ENCODE measurements at regions not wholly inside any gene's neighbourhood (a gene's known extent, or its start where the extent isn't known, plus 50 kb on each side); places are given as distances from the start of the nearest gene placed in this dataset.

DNA sequence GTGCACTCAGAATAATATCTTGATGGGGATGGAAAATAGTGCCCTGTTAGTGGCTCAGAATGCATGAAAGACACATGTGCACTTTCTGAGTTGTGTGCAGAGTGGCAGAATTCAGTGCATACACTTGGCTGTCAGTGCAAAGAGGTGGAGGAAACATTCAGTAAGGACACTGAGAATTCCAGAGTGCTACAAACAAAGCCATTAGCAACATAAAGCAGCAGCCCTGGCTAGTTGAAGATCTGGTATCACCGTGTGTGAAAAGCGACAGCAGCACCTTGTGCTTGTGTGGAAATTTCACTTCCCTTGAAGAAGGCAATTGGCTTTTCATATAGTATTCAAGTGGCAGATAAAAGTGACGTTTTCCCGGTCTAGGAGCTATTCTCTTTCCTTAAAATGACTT is 810.4 kb downstream of the TRIML1 start:
- ATAC-seq (no peak), DNase-seq (ENCODE audit: low read depth, low spot score) (no peak)
- Histone ChIP-seq H3K4me3 (replicated peaks in 1 of 2; ENCODE audit: low read depth in 1 of 2, low read length in 2 of 2) (no peak overlapping the region), H3K9ac (ENCODE audit: low read length) (no peak overlapping the region), H3K36me3 (ENCODE audit: control insufficient read depth in 1 of 2, insufficient read depth in 2 of 2, low read length in 2 of 2) (no peaks in the 10 kb centered on the region), H2AFZ (ENCODE audit: low read depth, low read length, poor library complexity, severe bottlenecking) (no peak overlapping the region), H3K9me3 (ENCODE audit: control insufficient read depth in 1 of 2, insufficient read depth in 1 of 2, low read depth in 1 of 2, low read length in 2 of 2) (no peaks in the 10 kb centered on the region), H3K27me3 (ENCODE audit: insufficient read depth, low read length) (no peaks in the 10 kb centered on the region), H3K79me2 (ENCODE audit: insufficient read depth, low read length) (no peaks in the 10 kb centered on the region), H3K4me2 (ENCODE audit: low read length) (no peak overlapping the region), H3K27ac (ENCODE audit: low read depth, low read length) (no peak overlapping the region), H4K20me1 (ENCODE audit: insufficient read depth) (no peaks in the 10 kb centered on the region), H3K4me1 (ENCODE audit: control insufficient read depth in 1 of 2, insufficient read depth in 2 of 2, low read length in 2 of 2) (no peaks in the 10 kb centered on the region), H3K9me2 (ENCODE audit: insufficient read depth) (no peaks in the 10 kb centered on the region)
- TF ChIP-seq SIN3A (IDR thresholded peaks at IDR 0.05; ENCODE audit: low read depth) (no peak), EZH2 (IDR thresholded peaks at IDR 0.05) (no peak), ELF1 (IDR thresholded peaks at IDR 0.05; ENCODE audit: borderline replicate concordance, low read depth) (no peak), CTCF (IDR thresholded peaks at IDR 0.05 in 2 of 3, conservative IDR thresholded peaks at IDR 0.05 in 1 of 3; ENCODE audit: borderline replicate concordance in 1 of 3, insufficient read depth in 1 of 3, low read depth in 2 of 3, low read length in 2 of 3) (no peak)
- ChIA-PET RAD21 (ENCODE audit: low non-redundant PET in 1 of 2, low total read pairs in 2 of 2, uncharacterized antibody in 2 of 2, unreplicated experiment in 2 of 2) (no interaction called here), CTCF (no interaction called here), POLR2A (no interaction called here)
- BruUV-seq (replicated peaks) = no TSS peak
- intact Hi-C loops (cut with micrococcal nuclease) = no loop called here

DNA sequence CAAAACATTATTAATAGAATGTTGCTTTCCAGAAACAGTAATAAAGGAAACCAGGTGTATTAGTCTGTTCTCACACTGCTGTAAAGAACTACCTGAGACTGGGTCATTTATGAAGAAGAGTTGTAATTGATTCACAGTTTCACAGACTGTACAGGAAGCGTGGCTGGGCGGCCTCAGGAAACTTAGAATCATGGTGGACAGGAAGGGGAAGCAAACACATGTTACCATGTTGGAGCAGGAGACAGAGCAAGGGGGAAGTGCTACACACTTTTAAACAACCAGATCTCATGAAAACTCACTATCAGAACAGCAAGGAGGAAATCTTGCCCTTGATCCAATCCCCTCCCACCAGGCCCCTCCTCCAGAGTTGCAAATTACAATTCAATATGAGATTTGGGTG is 815.8 kb downstream of the TRIML1 start:
- ATAC-seq (no peak), DNase-seq (ENCODE audit: low read depth, low spot score) (no peak)
- TF ChIP-seq MAX (IDR thresholded peaks at IDR 0.05) (no peak), FOSL1 (IDR thresholded peaks at IDR 0.05; ENCODE audit: low read depth) (no peak), POLR2AphosphoS5 (IDR thresholded peaks at IDR 0.05; ENCODE audit: low read depth, low read length) (no peak), CEBPB (IDR thresholded peaks at IDR 0.05; ENCODE audit: low read depth) (no peak), SRF (IDR thresholded peaks at IDR 0.05; ENCODE audit: low read depth) (no peak)
- H3K79me2 ChIP-seq (ENCODE audit: insufficient read depth, low read length) = no peaks in the 10 kb centered on the region
- CTCF ChIA-PET = no interaction called here
- no peak overlapping the region for H3K4me3 ChIP-seq (replicated peaks in 1 of 2; ENCODE audit: low read depth in 1 of 2, low read length in 2 of 2)
- H3K27me3 ChIP-seq (ENCODE audit: insufficient read depth, low read length) = no peaks in the 10 kb centered on the region
- BruUV-seq (replicated peaks) = no TSS peak
- H3K36me3 ChIP-seq (ENCODE audit: control insufficient read depth in 1 of 2, insufficient read depth in 2 of 2, low read length in 2 of 2) = no peaks in the 10 kb centered on the region
- no peak overlapping the region for H2AFZ ChIP-seq (ENCODE audit: low read depth, low read length, poor library complexity, severe bottlenecking)
- intact Hi-C loops (cut with micrococcal nuclease) = no loop called here
- no peak overlapping the region for H3K9ac ChIP-seq (ENCODE audit: low read length)
- H3K4me1 ChIP-seq (ENCODE audit: control insufficient read depth in 1 of 2, insufficient read depth in 2 of 2, low read length in 2 of 2) = no peaks in the 10 kb centered on the region
- RAD21 ChIA-PET (ENCODE audit: low non-redundant PET in 1 of 2, low total read pairs in 2 of 2, uncharacterized antibody in 2 of 2, unreplicated experiment in 2 of 2) = no interaction called here
- H4K20me1 ChIP-seq (ENCODE audit: insufficient read depth) = no peaks in the 10 kb centered on the region
- no peaks in the 10 kb centered on the region for H3K9me3 ChIP-seq (ENCODE audit: control insufficient read depth in 1 of 2, insufficient read depth in 1 of 2, low read depth in 1 of 2, low read length in 2 of 2)
- POLR2A ChIA-PET = no interaction called here
- no peak overlapping the region for H3K27ac ChIP-seq (ENCODE audit: low read depth, low read length)
- H3K9me2 ChIP-seq (ENCODE audit: insufficient read depth) = no peaks in the 10 kb centered on the region
- H3K4me2 ChIP-seq (ENCODE audit: low read length) = no peak overlapping the region
